Epithelial cell of esophagus (primary cell): ENCODE measurements at regions not wholly inside any gene's neighbourhood (a gene's known extent, or its start where the extent isn't known, plus 50 kb on each side); places are given as distances from the start of the nearest gene placed in this dataset.

Experiments used
- DNase-seq: peaks from one replicate; pipeline ENCODE4 v3.0.0; 2010; ENCODE audit warnings: low read depth
- H3K4me3 ChIP-seq: 2 replicates; pipeline ENCODE4 v1.5.1; 2011; ENCODE audit warnings: mild to moderate bottlenecking, low read length, control low read depth
- TF ChIP-seq, protein P1 (sequence below): IDR thresholded peaks from 2 replicates; pipeline ENCODE4 v1.5.1; 2011; ENCODE audit warnings: low read depth, mild to moderate bottlenecking, low read length, control low read depth, inconsistent platforms; ENCODE audit not compliant: insufficient read depth; ENCODE audit errors: missing control alignments

DNA sequence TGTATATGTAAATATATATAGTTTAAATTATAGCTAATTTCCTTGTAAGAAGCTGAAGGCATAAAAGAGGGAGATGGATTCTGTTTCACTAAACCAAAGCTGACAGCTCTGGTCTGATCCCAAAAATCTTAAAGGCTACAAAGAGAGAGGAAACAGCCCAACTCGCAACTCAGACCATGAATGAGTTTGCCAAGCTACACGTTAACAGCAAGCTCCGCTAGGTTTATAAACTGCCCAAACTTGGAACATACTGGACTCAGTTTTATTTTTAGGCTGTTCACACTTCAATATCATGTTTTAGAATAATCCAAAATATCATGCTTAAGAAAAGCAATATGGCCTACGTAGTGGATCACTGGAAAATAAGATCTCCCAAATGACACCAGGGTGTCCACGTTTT is 318.3 kb upstream of the RPS23 start:
- H3K4me3 ChIP-seq: no peak overlapping the region
- no peak for DNase-seq
- TF ChIP-seq, protein P1, sequence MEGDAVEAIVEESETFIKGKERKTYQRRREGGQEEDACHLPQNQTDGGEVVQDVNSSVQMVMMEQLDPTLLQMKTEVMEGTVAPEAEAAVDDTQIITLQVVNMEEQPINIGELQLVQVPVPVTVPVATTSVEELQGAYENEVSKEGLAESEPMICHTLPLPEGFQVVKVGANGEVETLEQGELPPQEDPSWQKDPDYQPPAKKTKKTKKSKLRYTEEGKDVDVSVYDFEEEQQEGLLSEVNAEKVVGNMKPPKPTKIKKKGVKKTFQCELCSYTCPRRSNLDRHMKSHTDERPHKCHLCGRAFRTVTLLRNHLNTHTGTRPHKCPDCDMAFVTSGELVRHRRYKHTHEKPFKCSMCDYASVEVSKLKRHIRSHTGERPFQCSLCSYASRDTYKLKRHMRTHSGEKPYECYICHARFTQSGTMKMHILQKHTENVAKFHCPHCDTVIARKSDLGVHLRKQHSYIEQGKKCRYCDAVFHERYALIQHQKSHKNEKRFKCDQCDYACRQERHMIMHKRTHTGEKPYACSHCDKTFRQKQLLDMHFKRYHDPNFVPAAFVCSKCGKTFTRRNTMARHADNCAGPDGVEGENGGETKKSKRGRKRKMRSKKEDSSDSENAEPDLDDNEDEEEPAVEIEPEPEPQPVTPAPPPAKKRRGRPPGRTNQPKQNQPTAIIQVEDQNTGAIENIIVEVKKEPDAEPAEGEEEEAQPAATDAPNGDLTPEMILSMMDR: no peak

DNA sequence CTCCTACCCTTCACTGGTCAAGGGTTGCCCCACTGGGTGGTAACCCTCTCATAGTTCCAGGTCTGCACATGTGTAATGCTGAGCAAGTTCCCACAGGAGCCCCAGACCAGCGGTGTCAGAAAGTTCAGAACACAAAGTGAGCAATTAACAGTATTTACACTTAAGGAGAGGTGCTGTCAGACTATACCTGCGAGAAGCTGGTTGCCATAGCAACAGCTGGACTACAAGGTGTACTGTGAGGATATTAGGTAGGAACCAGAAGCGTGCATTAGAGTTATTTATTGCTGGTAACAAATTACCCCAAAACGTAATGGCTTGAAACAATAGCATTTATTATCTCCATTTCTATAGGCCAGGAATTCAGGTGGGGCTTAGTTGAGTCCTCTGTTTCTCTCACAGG is 317.0 kb upstream of the RPS23 start:
- peak; percentile 8 for DNase-seq
- H3K4me3 ChIP-seq: no peak overlapping the region
- TF ChIP-seq, protein P1: no peak

DNA sequence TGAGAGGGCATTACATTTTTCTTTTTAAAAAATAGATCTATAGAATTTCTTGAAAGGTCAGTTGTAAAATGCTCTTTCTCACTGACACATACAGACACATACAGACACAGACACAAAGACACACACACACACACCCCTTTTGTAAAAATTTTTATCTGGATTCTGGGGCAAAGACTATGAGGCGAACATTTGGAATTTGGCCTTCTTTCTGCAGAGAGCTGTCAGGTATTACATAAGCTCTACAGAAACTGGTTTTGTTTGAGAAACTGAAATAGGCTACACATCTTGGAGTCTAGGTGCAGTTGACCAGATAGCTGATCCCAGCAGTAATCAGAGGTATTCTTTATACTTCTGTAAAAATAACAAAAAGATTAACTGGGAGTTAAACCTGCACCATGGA is 315.9 kb upstream of the RPS23 start:
- no peak overlapping the region for H3K4me3 ChIP-seq
- TF ChIP-seq, protein P1: no peak
- peak; percentile 50 for DNase-seq

DNA sequence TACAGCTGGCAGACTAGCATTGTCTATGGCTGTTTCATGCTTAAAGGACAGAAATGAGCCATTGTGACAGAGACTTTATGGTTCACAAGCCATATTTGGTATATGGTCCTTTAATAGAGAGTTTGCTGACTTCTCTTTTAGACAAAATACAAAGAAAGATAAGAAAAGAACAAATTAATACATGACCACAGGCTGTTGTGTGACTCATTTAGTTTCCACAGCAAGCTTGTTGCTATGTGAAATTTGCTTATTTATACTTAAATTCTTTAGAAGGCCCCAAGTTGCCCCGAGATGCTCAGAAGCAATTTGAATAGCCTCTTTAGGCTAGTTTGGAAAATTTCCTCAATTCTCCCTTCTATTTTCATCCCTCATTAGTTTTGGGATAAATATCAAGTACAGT is 315.3 kb upstream of the RPS23 start:
- TF ChIP-seq, protein P1: no peak
- no peak for DNase-seq

DNA sequence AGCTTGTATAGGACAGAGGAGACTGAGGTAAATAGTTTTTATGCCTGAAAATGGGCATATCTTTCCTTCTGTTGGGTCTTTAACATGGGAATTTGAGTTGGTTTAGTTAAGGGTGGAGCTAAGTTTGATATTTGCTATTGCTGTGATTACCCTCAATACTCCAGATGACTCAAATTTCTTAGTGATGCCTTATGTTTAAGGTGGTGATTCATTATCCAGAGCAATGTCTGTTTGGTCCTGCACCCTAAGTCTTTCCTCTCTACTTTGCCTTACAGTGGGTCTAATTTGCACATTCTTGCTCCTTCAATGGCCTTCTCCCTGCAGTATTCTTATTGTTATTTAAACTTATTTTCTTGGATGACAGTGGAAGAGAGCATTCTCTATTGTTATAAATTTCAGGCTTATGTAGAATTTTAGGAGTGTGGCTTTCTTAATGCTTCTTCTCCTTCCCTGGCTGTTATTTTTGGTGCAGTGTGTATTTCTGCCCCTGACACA is 312.9 kb upstream of the RPS23 start:
- H3K4me3 ChIP-seq: no peak overlapping the region
- peak; percentile 51 for DNase-seq
- TF ChIP-seq, protein P1: no peak

More for the DNA sequence above, 315.3 kb upstream of the RPS23 start:
- no peak overlapping the region for H3K4me3 ChIP-seq

DNA sequence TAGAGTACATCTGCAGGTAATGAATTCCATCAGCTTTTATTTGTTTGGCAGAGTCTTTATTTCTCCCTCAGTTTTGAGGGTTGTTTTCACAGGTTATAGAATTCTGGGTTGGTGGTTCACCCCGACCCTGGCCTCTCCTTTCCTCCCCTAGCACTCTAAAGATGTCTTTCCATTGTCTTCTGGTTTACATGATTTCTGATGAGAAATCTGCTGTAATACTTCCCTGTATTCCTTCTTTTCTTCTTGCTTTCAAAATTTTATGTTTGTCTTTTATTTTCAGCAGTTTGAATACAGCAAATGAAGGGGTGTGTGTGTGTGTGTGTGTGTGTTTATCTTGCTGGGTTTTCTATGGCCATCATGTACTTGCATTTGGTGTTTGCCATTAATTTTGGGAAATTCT is 312.0 kb upstream of the RPS23 start:
- no peak overlapping the region for H3K4me3 ChIP-seq
- TF ChIP-seq, protein P1: no peak
- DNase-seq: no peak

DNA sequence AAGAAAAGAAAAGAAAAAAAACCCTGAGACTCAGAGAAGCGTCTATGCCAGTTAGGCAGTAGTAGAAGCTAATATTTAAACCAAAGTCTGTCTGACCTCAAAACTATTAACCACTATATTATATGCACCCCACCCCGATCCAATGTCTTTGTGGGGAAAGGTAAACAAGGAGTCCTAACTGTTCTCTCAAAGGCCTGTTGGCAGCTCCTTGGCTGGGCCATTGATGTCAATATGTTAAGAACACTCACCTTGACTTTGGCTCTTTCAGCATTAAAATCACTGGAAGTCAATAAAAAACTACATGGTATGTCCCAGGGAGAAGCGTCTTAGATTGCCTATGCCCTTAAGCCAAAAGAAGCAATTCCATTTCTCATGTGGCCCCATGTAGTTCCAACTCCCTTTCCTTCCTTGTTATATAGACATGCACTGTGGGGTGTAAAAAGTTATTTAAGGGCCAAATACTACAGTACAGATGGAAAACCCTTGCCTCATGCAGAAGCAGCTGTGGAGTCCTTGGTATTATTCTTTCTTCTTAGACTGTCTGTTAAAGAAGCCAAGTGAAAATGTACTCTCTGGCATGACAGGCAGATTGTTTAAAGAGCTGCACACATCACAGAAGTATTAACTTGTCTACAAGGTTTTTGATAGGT is 308.6 kb upstream of the RPS23 start:
- no peak for DNase-seq
- TF ChIP-seq, protein P1: no peak
- H3K4me3 ChIP-seq: no peak overlapping the region
